ENCODE measurements at regions not wholly inside any gene's neighbourhood (a gene's known extent, or its start where the extent isn't known, plus 50 kb on each side); places are given as distances from the start of the nearest gene placed in this dataset.

- H3K27me3 Mint-ChIP-seq (ENCODE audit: low read depth) = no peaks in the 10 kb centered on the region
- H3K4me3 Mint-ChIP-seq = no peak overlapping the region
- no peaks in the 10 kb centered on the region for H3K4me1 Mint-ChIP-seq
- TF ChIP-seq, protein P1, sequence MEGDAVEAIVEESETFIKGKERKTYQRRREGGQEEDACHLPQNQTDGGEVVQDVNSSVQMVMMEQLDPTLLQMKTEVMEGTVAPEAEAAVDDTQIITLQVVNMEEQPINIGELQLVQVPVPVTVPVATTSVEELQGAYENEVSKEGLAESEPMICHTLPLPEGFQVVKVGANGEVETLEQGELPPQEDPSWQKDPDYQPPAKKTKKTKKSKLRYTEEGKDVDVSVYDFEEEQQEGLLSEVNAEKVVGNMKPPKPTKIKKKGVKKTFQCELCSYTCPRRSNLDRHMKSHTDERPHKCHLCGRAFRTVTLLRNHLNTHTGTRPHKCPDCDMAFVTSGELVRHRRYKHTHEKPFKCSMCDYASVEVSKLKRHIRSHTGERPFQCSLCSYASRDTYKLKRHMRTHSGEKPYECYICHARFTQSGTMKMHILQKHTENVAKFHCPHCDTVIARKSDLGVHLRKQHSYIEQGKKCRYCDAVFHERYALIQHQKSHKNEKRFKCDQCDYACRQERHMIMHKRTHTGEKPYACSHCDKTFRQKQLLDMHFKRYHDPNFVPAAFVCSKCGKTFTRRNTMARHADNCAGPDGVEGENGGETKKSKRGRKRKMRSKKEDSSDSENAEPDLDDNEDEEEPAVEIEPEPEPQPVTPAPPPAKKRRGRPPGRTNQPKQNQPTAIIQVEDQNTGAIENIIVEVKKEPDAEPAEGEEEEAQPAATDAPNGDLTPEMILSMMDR (IDR thresholded peaks at IDR 0.05; ENCODE audit: unreplicated experiment in 3 of 3) = no peak
- H3K27ac Mint-ChIP-seq = no peak overlapping the region
- peaks cover 4% of the 10 kb centered on the region for H3K9me3 Mint-ChIP-seq
- no peaks in the 10 kb centered on the region for H3K36me3 Mint-ChIP-seq (ENCODE audit: low read depth)
Observed at GRCh38 chr15:37695719-37696118, 238.7 kb upstream of the TMCO5A start.

- H3K4me3 Mint-ChIP-seq = no peak overlapping the region
- TF ChIP-seq, protein P1 (IDR thresholded peaks at IDR 0.05; ENCODE audit: unreplicated experiment in 3 of 3) = no peak
- H3K27ac Mint-ChIP-seq = no peak overlapping the region
- no peaks in the 10 kb centered on the region for H3K27me3 Mint-ChIP-seq (ENCODE audit: low read depth)
- H3K4me1 Mint-ChIP-seq = no peaks in the 10 kb centered on the region
- H3K36me3 Mint-ChIP-seq (ENCODE audit: low read depth) = no peaks in the 10 kb centered on the region
- no peaks in the 10 kb centered on the region for H3K9me3 Mint-ChIP-seq
Observed at GRCh38 chr15:37698679-37699078, 235.8 kb upstream of the TMCO5A start.

- no peaks in the 10 kb centered on the region for H3K27me3 Mint-ChIP-seq (ENCODE audit: low read depth)
- no peak overlapping the region for H3K4me3 Mint-ChIP-seq
- no peaks in the 10 kb centered on the region for H3K4me1 Mint-ChIP-seq
- H3K9me3 Mint-ChIP-seq = no peaks in the 10 kb centered on the region
- TF ChIP-seq, protein P1 (IDR thresholded peaks at IDR 0.05; ENCODE audit: unreplicated experiment in 3 of 3) = no peak
- H3K27ac Mint-ChIP-seq = no peak overlapping the region
- no peaks in the 10 kb centered on the region for H3K36me3 Mint-ChIP-seq (ENCODE audit: low read depth)
Observed at GRCh38 chr15:37701230-37701629, 233.2 kb upstream of the TMCO5A start.

- no peaks in the 10 kb centered on the region for H3K27me3 Mint-ChIP-seq (ENCODE audit: low read depth)
- peaks cover 6% of the 10 kb centered on the region for H3K9me3 Mint-ChIP-seq
- H3K27ac Mint-ChIP-seq = no peak overlapping the region
- TF ChIP-seq, protein P1 (IDR thresholded peaks at IDR 0.05; ENCODE audit: unreplicated experiment in 3 of 3) = no peak
- H3K36me3 Mint-ChIP-seq (ENCODE audit: low read depth) = no peaks in the 10 kb centered on the region
- no peaks in the 10 kb centered on the region for H3K4me1 Mint-ChIP-seq
- no peak overlapping the region for H3K4me3 Mint-ChIP-seq
Observed at GRCh38 chr15:37709669-37710068, 224.8 kb upstream of the TMCO5A start.

DNA sequence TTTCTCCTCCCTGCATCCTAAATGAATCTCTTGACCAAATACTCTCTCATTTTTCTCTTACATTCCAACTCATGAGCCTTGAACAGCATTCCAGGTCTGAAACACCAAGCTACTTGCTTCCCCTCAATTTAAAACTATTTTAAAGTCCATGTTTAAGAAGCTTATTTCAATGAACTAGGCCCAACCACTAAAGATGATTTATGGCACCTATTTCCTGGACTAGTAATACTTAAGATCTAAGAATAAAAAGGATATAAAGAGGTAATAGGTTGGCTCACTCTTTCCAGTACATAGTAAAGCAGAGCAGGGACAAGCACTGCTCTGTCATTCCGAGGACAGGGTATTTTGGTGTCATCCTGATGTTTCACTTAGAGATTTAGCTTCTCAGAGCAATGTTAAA, 219.3 kb upstream of the TMCO5A start:
- Mint-ChIP-seq H3K4me1 (no peaks in the 10 kb centered on the region), H3K4me3 (no peak overlapping the region), H3K27ac (no peak overlapping the region), H3K9me3 (peaks cover 8% of the 10 kb centered on the region), H3K27me3 (ENCODE audit: low read depth) (no peaks in the 10 kb centered on the region), H3K36me3 (ENCODE audit: low read depth) (no peaks in the 10 kb centered on the region)
- TF ChIP-seq, protein P1 (IDR thresholded peaks at IDR 0.05; ENCODE audit: unreplicated experiment in 3 of 3) = no peak

DNA sequence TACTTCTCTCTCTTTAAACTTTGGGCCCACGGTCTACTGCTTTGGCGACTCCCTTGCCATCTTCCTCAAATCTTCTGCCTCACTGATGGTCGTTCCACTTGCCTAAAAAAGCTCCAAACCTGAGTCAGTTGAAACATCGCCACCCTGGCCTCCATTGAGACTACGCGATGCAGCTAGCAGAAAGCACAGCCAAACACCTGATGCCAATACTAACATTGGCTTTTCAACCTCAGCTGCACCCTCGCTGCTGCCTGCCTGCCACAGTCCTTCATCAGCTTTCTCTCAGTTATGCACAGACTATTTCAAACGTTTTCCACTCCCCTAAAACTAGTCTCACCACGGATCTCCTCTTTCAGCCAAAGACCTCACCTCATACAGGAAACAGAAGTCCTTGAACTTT, 214.2 kb upstream of the TMCO5A start:
- Mint-ChIP-seq H3K9me3 (no peaks in the 10 kb centered on the region), H3K27ac (no peak overlapping the region), H3K27me3 (ENCODE audit: low read depth) (no peaks in the 10 kb centered on the region), H3K36me3 (ENCODE audit: low read depth) (no peaks in the 10 kb centered on the region), H3K4me3 (no peak overlapping the region), H3K4me1 (no peaks in the 10 kb centered on the region)
- TF ChIP-seq, protein P1 (IDR thresholded peaks at IDR 0.05; ENCODE audit: unreplicated experiment in 3 of 3) = no peak

All from nephron (organoid).